ENCODE measurements at regions not wholly inside any gene's neighbourhood (a gene's known extent, or its start where the extent isn't known, plus 50 kb on each side); places are given as distances from the start of the nearest gene placed in this dataset.

- Mint-ChIP-seq H3K4me3 (no peak overlapping the region), H3K9me3 (no peaks in the 10 kb centered on the region), H3K27me3 (peaks cover 9 to 20% (median 12%) of the 10 kb centered on the region in 3 donors), H3K27ac (no peak overlapping the region), H3K36me3 (no peaks in the 10 kb centered on the region), H3K4me1 (no peaks in the 10 kb centered on the region)
- ATAC-seq (ENCODE audit: low read depth in 2 of 2) (no peak), DNase-seq (no peak)
Observed at GRCh38 chr10:111539246-111539645, 462.4 kb downstream of the ADRA2A start.

GRCh38 chr10:111543854-111544253, 467.0 kb downstream of the ADRA2A start:
- no peaks in the 10 kb centered on the region for H3K36me3 Mint-ChIP-seq
- H3K27me3 Mint-ChIP-seq, result peaks cover 0 to 6% (median 4%) of the 10 kb centered on the region in 3 donors

GRCh38 chr10:111545861-111546605, 469.2 kb downstream of the ADRA2A start:
- H3K36me3 Mint-ChIP-seq, result no peaks in the 10 kb centered on the region
- ATAC-seq (ENCODE audit: low read depth in 2 of 2) (no peak), DNase-seq (no peak)
- peaks cover 0 to 1% (median 1%) of the 10 kb centered on the region in 3 donors for H3K27me3 Mint-ChIP-seq
- H3K4me1 Mint-ChIP-seq, result no peaks in the 10 kb centered on the region
- H3K4me3 Mint-ChIP-seq, result no peak overlapping the region
- peaks cover 0 to under 1% (median 0%) of the 10 kb centered on the region in 7 donors for H3K9me3 Mint-ChIP-seq
- H3K27ac Mint-ChIP-seq, result no peak overlapping the region

More at GRCh38 chr10:111543854-111544253, 467.0 kb downstream of the ADRA2A start:
- no peak for ATAC-seq (ENCODE audit: low read depth in 2 of 2)
- no peak overlapping the region for H3K4me3 Mint-ChIP-seq
- no peak for DNase-seq
- no peaks in the 10 kb centered on the region for H3K4me1 Mint-ChIP-seq
- H3K9me3 Mint-ChIP-seq, result no peaks in the 10 kb centered on the region
- H3K27ac Mint-ChIP-seq, result no peak overlapping the region

- peaks cover 0 to 8% (median 4%) of the 10 kb centered on the region in 3 donors for H3K27me3 Mint-ChIP-seq
- no peaks in the 10 kb centered on the region for H3K36me3 Mint-ChIP-seq
- no peak for ATAC-seq (ENCODE audit: low read depth in 2 of 2)
- H3K27ac Mint-ChIP-seq, result no peak overlapping the region
- H3K9me3 Mint-ChIP-seq, result peaks cover 0 to 6% (median 0%) of the 10 kb centered on the region in 7 donors
- no peak for DNase-seq
- H3K4me3 Mint-ChIP-seq, result no peak overlapping the region
- H3K4me1 Mint-ChIP-seq, result no peaks in the 10 kb centered on the region
Observed at GRCh38 chr10:111548084-111548726, 471.4 kb downstream of the ADRA2A start.

- no peak for ATAC-seq (ENCODE audit: low read depth in 2 of 2)
Observed at GRCh38 chr10:111551001-111551400, 474.2 kb downstream of the ADRA2A start.

GRCh38 chr10:111556666-111557065, 479.8 kb downstream of the ADRA2A start:
- DNase-seq (no peak), ATAC-seq (ENCODE audit: low read depth in 2 of 2) (no peak)
- H3K9me3 Mint-ChIP-seq, result no peaks in the 10 kb centered on the region
- H3K36me3 Mint-ChIP-seq, result no peaks in the 10 kb centered on the region
- no peaks in the 10 kb centered on the region for H3K4me1 Mint-ChIP-seq
- peaks cover 0 to 9% (median 8%) of the 10 kb centered on the region in 3 donors for H3K27me3 Mint-ChIP-seq
- no peak overlapping the region for H3K27ac Mint-ChIP-seq
- H3K4me3 Mint-ChIP-seq, result no peak overlapping the region

More at GRCh38 chr10:111551001-111551400, 474.2 kb downstream of the ADRA2A start:
- Mint-ChIP-seq H3K36me3 (no peaks in the 10 kb centered on the region), H3K9me3 (peaks cover 0 to 6% (median 0%) of the 10 kb centered on the region in 7 donors), H3K4me1 (no peaks in the 10 kb centered on the region), H3K27me3 (peaks cover 0 to 9% (median 8%) of the 10 kb centered on the region in 3 donors), H3K27ac (no peak overlapping the region), H3K4me3 (no peak overlapping the region)
- no peak for DNase-seq

GRCh38 chr10:111558211-111558610, 481.4 kb downstream of the ADRA2A start:
- H3K27me3 Mint-ChIP-seq, result peaks cover 0 to 9% (median 8%) of the 10 kb centered on the region in 3 donors
- H3K9me3 Mint-ChIP-seq, result no peaks in the 10 kb centered on the region
- H3K4me1 Mint-ChIP-seq, result no peaks in the 10 kb centered on the region
- ATAC-seq (ENCODE audit: low read depth in 2 of 2) (no peak), DNase-seq (no peak)
- H3K36me3 Mint-ChIP-seq, result no peaks in the 10 kb centered on the region
- H3K4me3 Mint-ChIP-seq, result no peak overlapping the region
- no peak overlapping the region for H3K27ac Mint-ChIP-seq

GRCh38 chr10:111560027-111560426, 483.2 kb downstream of the ADRA2A start:
- no peak for DNase-seq
- Mint-ChIP-seq H3K9me3 (no peaks in the 10 kb centered on the region), H3K4me1 (no peaks in the 10 kb centered on the region), H3K4me3 (no peak overlapping the region), H3K27me3 (peaks cover 0 to 9% (median 8%) of the 10 kb centered on the region in 3 donors), H3K36me3 (no peaks in the 10 kb centered on the region), H3K27ac (no peak overlapping the region)
- ATAC-seq (ENCODE audit: low read depth in 2 of 2), result no peak

GRCh38 chr10:111561124-111561523, 484.3 kb downstream of the ADRA2A start:
- Mint-ChIP-seq H3K36me3 (no peaks in the 10 kb centered on the region), H3K4me3 (no peak overlapping the region), H3K27ac (no peak overlapping the region), H3K9me3 (no peaks in the 10 kb centered on the region), H3K27me3 (peaks cover 0 to 9% (median 8%) of the 10 kb centered on the region in 3 donors), H3K4me1 (no peaks in the 10 kb centered on the region)
- no peak for DNase-seq
- no peak for ATAC-seq (ENCODE audit: low read depth in 2 of 2)

- Mint-ChIP-seq H3K27ac (no peak overlapping the region), H3K4me3 (no peak overlapping the region), H3K4me1 (no peaks in the 10 kb centered on the region), H3K36me3 (no peaks in the 10 kb centered on the region), H3K9me3 (peaks cover 0 to 5% (median 2%) of the 10 kb centered on the region in 7 donors), H3K27me3 (peaks cover 6 to 20% (median 16%) of the 10 kb centered on the region in 3 donors)
- ATAC-seq (ENCODE audit: low read depth in 2 of 2) (no peak), DNase-seq (no peak)
Observed at GRCh38 chr10:111565542-111565941, 488.7 kb downstream of the ADRA2A start.

- H3K27ac Mint-ChIP-seq, result no peak overlapping the region
Observed at GRCh38 chr10:111578076-111578475, 501.2 kb downstream of the ADRA2A start.

GRCh38 chr10:111579473-111579872, 502.6 kb downstream of the ADRA2A start:
- no peak for ATAC-seq (ENCODE audit: low read depth in 2 of 2)
- Mint-ChIP-seq H3K36me3 (no peaks in the 10 kb centered on the region), H3K27me3 (peaks cover 0 to 12% (median 11%) of the 10 kb centered on the region in 3 donors), H3K4me1 (no peaks in the 10 kb centered on the region), H3K9me3 (peaks cover 0 to 10% (median 2%) of the 10 kb centered on the region in 7 donors), H3K27ac (no peak overlapping the region), H3K4me3 (no peak overlapping the region)
- no peak for DNase-seq

More at GRCh38 chr10:111578076-111578475, 501.2 kb downstream of the ADRA2A start:
- DNase-seq (no peak), ATAC-seq (ENCODE audit: low read depth in 2 of 2) (no peak)
- Mint-ChIP-seq H3K4me3 (no peak overlapping the region), H3K36me3 (no peaks in the 10 kb centered on the region), H3K9me3 (peaks cover 0 to 17% (median 5%) of the 10 kb centered on the region in 7 donors), H3K27me3 (peaks cover 0 to 12% (median 11%) of the 10 kb centered on the region in 3 donors), H3K4me1 (no peaks in the 10 kb centered on the region)

GRCh38 chr10:111590703-111591102, 513.9 kb downstream of the ADRA2A start:
- H3K9me3 Mint-ChIP-seq, result peaks cover 0 to 4% (median 0%) of the 10 kb centered on the region in 7 donors
- no peaks in the 10 kb centered on the region for H3K36me3 Mint-ChIP-seq
- H3K27ac Mint-ChIP-seq, result no peak overlapping the region
- ATAC-seq (ENCODE audit: low read depth in 2 of 2) (no peak), DNase-seq (no peak)
- no peaks in the 10 kb centered on the region for H3K4me1 Mint-ChIP-seq
- peaks cover 0 to 4% (median 0%) of the 10 kb centered on the region in 3 donors for H3K27me3 Mint-ChIP-seq
- H3K4me3 Mint-ChIP-seq, result no peak overlapping the region

- ATAC-seq (ENCODE audit: low read depth in 2 of 2), result no peak
- peaks cover 0 to 4% (median 0%) of the 10 kb centered on the region in 7 donors for H3K9me3 Mint-ChIP-seq
- no peak overlapping the region for H3K4me3 Mint-ChIP-seq
- no peak for DNase-seq
- H3K27ac Mint-ChIP-seq, result no peak overlapping the region
- peaks cover 0 to 4% (median 0%) of the 10 kb centered on the region in 3 donors for H3K27me3 Mint-ChIP-seq
- H3K36me3 Mint-ChIP-seq, result no peaks in the 10 kb centered on the region
- no peaks in the 10 kb centered on the region for H3K4me1 Mint-ChIP-seq
Observed at GRCh38 chr10:111593578-111593977, 516.7 kb downstream of the ADRA2A start.
